Adrenal gland (tissue), 9 donors: ENCODE measurements at regions not wholly inside any gene's neighbourhood (a gene's known extent, or its start where the extent isn't known, plus 50 kb on each side); places are given as distances from the start of the nearest gene placed in this dataset.

Experiments
- DNase-seq, 7 donors: peaks; one replicate each; pipeline ENCODE4 v3.0.0-alpha.2; 2019 to 2020
- H3K27ac ChIP-seq, 5 donors: fragments of 200-600 bp; sonication (generic) in 4 of 5; 1 replicate in 3 of 5; 2 replicates in 2 of 5; pipeline versions ENCODE4 v1.5.1 to v1.8.0; 2016 to 2020; ENCODE audit warnings: mild to moderate bottlenecking in 1 of 5
- H3K27me3 ChIP-seq: fragments of 200-600 bp; 2 replicates; pipeline ENCODE4 v1.8.0; 2021
- H3K36me3 ChIP-seq, 2 donors: fragments of 200-600 bp; replicated peaks in 1 of 2; 1 replicate in 1 of 2; 2 replicates in 1 of 2; pipeline versions ENCODE4 v1.5.1 to v1.8.0; 2018 to 2022
- H3K4me1 ChIP-seq, 2 donors: fragments of 200-600 bp; replicated peaks in 1 of 2; 1 replicate in 1 of 2; 2 replicates in 1 of 2; pipeline versions ENCODE4 v1.5.1 to v1.8.0; 2018 to 2021
- H3K4me3 ChIP-seq, 4 donors: fragments of 200-600 bp; sonication (generic) in 3 of 4; one replicate each; pipeline ENCODE4 v1.5.1; 2016 to 2018
- H3K9me3 ChIP-seq, 3 donors: fragments of 200-600 bp; sonication (generic) in 1 of 3; replicated peaks in 1 of 3; 1 replicate in 2 of 3; 2 replicates in 1 of 3; pipeline versions ENCODE4 v1.5.1 to v1.8.0; 2016 to 2021
- CTCF ChIP-seq, 6 experiments: fragments of 450-650 bp in 4 of 6; fragments of 200-600 bp in 2 of 6; sonication (generic) in 1 of 6; IDR thresholded peaks; 1 replicate in 5 of 6; 2 replicates in 1 of 6; pipeline versions ENCODE4 v1.5.1 to v1.8.0; 2016 to 2021; ENCODE audit warnings: antibody characterized with exemption in 6 of 6, mild to moderate bottlenecking in 2 of 6, moderate library complexity in 1 of 6
- POLR2A ChIP-seq, 2 donors: fragments of 450-650 bp; IDR thresholded peaks; one replicate each; pipeline ENCODE4 v1.6.1; 2017; ENCODE audit warnings: antibody characterized with exemption in 2 of 2, mild to moderate bottlenecking in 2 of 2, moderate library complexity in 1 of 2
- WGBS, 4 donors: extraction: QIAGEN DNeasy Blood & Tissue Kit in 2 of 4; methylation state at CpG; one replicate each; pipeline versions ENCODE4 v1.1.5 to v1.1.7; 2013 to 2017; 5-methylcytosine and 5-hydroxymethylcytosine counted together
- intact Hi-C, 2 donors: fragments of 100-400 bp; cut with DNase I; formaldehyde crosslinking; loops; one replicate each; pipeline versions ENCODE4 v1.14.1 to v1.15.0; 2022 to 2023
- donor health status: healthy with polysubstance abuse.
- donor health status: Bipolar disorder and iron deficiency.
- donor health status: DM: yes; HTN: yes; CAD: no.
- donor health status: DM: no; HTN: no; CAD: no.
- donor health status: DM: no; HTN: no; CAD: no.

GRCh38 chr9:78939311-78940065 lies 632.3 kb upstream of the TLE4 start:
- Histone ChIP-seq H3K27ac (no peak overlapping the region), H3K4me3 (no peak overlapping the region), H3K27me3 (no peaks in the 10 kb centered on the region), H3K36me3 (no peaks in the 10 kb centered on the region), H3K4me1 (no peaks in the 10 kb centered on the region), H3K9me3 (no peaks in the 10 kb centered on the region)
- no peak for TF ChIP-seq POLR2A (IDR thresholded peaks at IDR 0.05)
- TF ChIP-seq CTCF (IDR thresholded peaks at IDR 0.05) = no peak
- DNase-seq = no peak
- WGBS, 4 donors = 56 to 69% (median 68%) methylated on average over 6 of the region's 6 CpGs
- intact Hi-C loops = no loop called here

DNA sequence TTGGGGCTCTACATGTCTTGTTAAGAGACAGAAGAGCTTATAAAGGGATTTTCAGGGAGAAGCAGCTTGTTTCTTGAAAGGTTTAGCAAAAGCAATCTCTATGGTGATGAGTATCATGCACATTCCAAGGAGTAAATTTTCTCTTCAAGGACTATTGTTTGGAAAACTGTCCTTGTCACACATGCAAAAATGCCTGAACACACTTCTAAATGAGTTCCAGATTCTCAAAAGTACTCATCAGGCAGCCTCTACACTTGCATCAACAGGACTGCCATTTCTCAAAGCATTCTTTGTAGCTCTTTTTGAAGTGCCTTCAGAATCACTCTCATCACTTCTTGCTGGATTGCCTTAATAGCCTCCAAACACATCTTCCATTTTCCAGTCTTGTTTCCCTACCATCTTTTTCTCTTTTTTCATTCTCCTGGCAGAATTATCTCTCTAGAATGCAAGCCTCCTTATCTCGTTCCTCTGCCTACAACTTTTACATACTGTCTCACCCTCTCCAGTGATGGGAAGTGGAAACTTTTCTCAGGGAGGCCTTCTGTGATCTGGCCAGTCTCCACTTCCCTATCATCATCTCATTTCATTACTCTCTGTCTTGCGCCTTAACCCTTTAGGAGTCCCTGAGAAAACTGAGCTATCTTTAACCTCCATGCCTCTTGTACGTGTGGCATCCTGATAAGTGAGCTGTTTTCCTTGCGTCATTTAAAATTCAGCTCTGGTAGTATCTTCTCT lies 631.5 kb upstream of the TLE4 start:
- no peak for DNase-seq
- no peaks in the 10 kb centered on the region for H3K36me3 ChIP-seq
- H3K4me3 ChIP-seq = no peak overlapping the region
- H3K27me3 ChIP-seq = no peaks in the 10 kb centered on the region
- H3K27ac ChIP-seq = no peak overlapping the region
- intact Hi-C loops = no loop called here
- 73 to 77% (median 74%) methylated on average over 4 of the region's 4 CpGs for WGBS, 4 donors
- no peaks in the 10 kb centered on the region for H3K9me3 ChIP-seq
- H3K4me1 ChIP-seq = no peaks in the 10 kb centered on the region
- no peak for TF ChIP-seq POLR2A (IDR thresholded peaks at IDR 0.05)
- TF ChIP-seq CTCF (IDR thresholded peaks at IDR 0.05) = no peak

- intact Hi-C loops = no loop called here
- no peak for DNase-seq
- Histone ChIP-seq H3K27ac (no peak overlapping the region), H3K9me3 (no peaks in the 10 kb centered on the region), H3K27me3 (no peaks in the 10 kb centered on the region), H3K36me3 (no peaks in the 10 kb centered on the region), H3K4me1 (no peaks in the 10 kb centered on the region), H3K4me3 (no peak overlapping the region)
- TF ChIP-seq POLR2A (IDR thresholded peaks at IDR 0.05) (no peak), CTCF (IDR thresholded peaks at IDR 0.05) (no peak)
- 44 to 70% (median 60%) methylated on average over 2 of the region's 2 CpGs for WGBS, 4 donors
These were observed 617.5 kb upstream of the TLE4 start for GRCh38 chr9:78954286-78954685.

- intact Hi-C loops = no loop called here
- WGBS, 4 donors = 50 to 74% (median 66%) methylated on average over 2 of the region's 2 CpGs
These were observed 612.9 kb upstream of the TLE4 start for GRCh38 chr9:78958892-78959291.

More at GRCh38 chr9:78958892-78959291, 612.9 kb upstream of the TLE4 start:
- no peak for DNase-seq
- no peaks in the 10 kb centered on the region for H3K9me3 ChIP-seq
- no peaks in the 10 kb centered on the region for H3K4me1 ChIP-seq
- TF ChIP-seq CTCF (IDR thresholded peaks at IDR 0.05) = no peak
- TF ChIP-seq POLR2A (IDR thresholded peaks at IDR 0.05) = no peak
- H3K36me3 ChIP-seq = no peaks in the 10 kb centered on the region
- H3K4me3 ChIP-seq = no peak overlapping the region
- no peak overlapping the region for H3K27ac ChIP-seq
- no peaks in the 10 kb centered on the region for H3K27me3 ChIP-seq
